Omental fat pad (tissue), 3 donors: ENCODE measurements at regions not wholly inside any gene's neighbourhood (a gene's known extent, or its start where the extent isn't known, plus 50 kb on each side); places are given as distances from the start of the nearest gene placed in this dataset.

Source experiments
- ATAC-seq: fragments of 150-250 bp; one replicate; pipeline ENCODE4 v1.9.1; 2016; ENCODE audit warnings: mild to moderate bottlenecking, moderate library complexity; ENCODE audit not compliant: low FRiP score
- DNase-seq: peaks from one replicate; pipeline ENCODE4 v3.0.0-alpha.2; 2019; ENCODE audit warnings: low spot score
- TF ChIP-seq, protein P1 (sequence below), 3 donors: fragments of 450-650 bp; IDR thresholded peaks; one replicate each; pipeline ENCODE4 v1.5.1; 2016 to 2017; ENCODE audit warnings: antibody characterized with exemption in 3 of 3, mild to moderate bottlenecking in 3 of 3, moderate library complexity in 2 of 3

DNA sequence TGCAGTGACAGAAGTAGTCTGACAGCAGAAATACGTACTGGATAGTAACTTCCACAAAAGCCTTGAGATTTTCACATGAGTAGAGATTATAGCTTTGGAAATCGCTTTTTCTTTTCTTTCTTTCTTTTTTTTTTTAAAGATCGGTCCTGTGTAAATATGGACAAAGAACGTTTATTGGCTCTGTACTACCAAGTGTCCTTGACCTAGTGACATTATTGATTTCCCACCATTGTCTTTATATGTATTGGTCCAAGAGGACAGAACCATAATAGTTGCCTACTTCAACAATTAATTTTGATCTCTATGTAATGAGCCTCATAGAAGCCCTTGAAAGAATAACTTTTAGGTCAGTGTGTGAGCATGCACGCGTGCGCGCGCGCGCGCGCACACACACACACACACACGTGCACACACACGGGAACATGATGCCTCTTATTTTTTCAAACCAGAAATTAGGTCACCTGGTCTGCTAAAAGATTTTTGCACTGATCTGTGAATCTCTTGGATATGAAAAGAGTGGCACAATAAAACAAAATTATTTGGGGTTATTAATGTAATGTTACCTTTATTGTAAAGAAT, 516.8 kb downstream of the PSAT1 start:
- ATAC-seq: no peak
- TF ChIP-seq, protein P1, sequence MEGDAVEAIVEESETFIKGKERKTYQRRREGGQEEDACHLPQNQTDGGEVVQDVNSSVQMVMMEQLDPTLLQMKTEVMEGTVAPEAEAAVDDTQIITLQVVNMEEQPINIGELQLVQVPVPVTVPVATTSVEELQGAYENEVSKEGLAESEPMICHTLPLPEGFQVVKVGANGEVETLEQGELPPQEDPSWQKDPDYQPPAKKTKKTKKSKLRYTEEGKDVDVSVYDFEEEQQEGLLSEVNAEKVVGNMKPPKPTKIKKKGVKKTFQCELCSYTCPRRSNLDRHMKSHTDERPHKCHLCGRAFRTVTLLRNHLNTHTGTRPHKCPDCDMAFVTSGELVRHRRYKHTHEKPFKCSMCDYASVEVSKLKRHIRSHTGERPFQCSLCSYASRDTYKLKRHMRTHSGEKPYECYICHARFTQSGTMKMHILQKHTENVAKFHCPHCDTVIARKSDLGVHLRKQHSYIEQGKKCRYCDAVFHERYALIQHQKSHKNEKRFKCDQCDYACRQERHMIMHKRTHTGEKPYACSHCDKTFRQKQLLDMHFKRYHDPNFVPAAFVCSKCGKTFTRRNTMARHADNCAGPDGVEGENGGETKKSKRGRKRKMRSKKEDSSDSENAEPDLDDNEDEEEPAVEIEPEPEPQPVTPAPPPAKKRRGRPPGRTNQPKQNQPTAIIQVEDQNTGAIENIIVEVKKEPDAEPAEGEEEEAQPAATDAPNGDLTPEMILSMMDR (IDR thresholded peaks at IDR 0.05): no peak
- DNase-seq: no peak

DNA sequence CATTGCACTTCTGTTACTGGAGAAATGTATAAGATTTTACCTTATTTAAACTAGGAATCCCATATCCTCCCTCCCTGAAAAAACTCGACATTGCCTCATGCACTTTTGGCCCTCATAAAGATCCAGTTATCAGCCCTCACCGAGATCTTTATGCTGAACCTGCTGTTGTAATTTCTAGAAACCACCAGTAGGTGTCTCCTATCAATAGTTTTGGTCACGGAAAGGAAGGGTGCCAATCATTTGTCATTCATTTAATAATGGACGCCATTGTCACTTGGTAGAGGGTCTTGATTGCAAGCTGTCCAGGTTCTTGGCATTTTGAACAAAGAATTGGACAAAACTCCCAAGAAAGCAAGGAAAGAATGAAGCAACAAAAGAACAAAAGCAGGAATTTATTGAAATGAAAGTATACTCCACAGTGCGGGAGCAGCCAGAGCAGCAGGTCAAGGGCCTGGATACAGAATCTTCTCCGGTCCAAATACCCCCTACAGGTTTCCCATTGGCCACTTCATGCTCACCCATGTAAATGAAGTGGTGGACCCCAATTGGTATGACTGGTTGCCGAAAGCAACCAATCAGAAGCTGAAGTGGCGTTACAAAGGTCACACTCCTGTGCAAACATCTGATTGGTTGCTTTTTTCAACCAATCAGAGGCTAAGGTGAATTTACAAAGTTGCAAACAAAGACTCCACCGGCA, 524.3 kb downstream of the PSAT1 start:
- TF ChIP-seq, protein P1 (IDR thresholded peaks at IDR 0.05): no peak
- no peak for ATAC-seq
- no peak for DNase-seq

DNA sequence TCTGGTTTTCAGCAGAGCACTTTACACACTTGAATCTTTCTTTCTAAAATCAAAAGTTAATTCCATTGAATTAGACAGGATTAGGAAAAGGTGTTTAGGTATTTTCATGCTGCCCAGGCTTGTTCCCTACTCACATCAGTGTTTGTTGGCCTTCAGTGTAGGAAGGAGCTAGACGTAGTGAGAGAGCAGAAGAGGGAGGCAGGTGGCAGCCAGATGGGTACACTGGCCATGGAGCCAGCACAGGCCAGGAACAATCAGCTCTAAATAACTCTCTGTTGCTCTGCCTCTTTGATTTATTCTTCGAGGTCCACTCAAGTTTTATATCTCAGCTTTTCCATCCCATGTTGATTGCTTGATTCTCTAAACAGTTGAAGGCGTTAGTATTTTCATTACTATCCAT, 529.6 kb downstream of the PSAT1 start:
- ATAC-seq (no peak), DNase-seq (no peak)
- TF ChIP-seq, protein P1 (IDR thresholded peaks at IDR 0.05): no peak

DNA sequence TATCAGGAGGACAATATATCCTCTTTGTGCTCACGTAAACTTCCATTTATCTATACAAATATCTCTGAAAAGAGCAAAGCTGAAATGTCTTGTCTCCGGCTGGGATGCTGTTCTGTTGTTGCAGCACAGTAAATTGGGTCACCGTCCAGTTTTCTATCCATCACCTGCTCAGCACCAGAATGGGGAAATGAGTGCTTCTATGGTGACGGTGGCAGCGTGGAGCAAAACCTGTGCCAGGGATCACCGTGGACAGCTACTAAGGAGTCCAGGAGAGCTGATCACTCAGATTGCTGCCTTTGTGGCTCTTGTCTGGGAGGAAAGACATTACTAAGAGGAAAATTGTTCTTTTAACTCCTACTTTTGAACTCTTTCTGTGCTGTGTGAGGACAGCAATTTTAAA, 531.6 kb downstream of the PSAT1 start:
- TF ChIP-seq, protein P1 (IDR thresholded peaks at IDR 0.05): no peak
- DNase-seq (no peak), ATAC-seq (no peak)

DNA sequence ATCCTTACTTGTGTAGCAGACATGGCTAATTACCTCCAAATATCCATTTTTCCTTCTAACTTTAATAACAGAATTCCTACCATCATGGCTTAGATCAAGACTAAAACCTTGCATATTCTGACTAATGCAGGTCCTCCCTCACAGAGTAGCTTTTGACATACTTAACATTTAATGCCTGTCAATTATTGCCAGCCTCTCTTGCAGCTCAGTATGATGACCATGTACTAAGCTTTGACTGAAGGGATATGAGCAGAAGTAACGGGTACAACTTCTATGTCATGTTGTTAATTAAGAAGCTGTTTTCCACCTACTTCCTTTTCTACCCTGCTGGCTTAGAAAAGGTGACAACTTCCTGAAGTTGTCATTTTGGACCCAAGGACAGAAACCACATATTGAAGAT, 533.4 kb downstream of the PSAT1 start:
- ATAC-seq: no peak
- no peak for DNase-seq
- TF ChIP-seq, protein P1 (IDR thresholded peaks at IDR 0.05): no peak

DNA sequence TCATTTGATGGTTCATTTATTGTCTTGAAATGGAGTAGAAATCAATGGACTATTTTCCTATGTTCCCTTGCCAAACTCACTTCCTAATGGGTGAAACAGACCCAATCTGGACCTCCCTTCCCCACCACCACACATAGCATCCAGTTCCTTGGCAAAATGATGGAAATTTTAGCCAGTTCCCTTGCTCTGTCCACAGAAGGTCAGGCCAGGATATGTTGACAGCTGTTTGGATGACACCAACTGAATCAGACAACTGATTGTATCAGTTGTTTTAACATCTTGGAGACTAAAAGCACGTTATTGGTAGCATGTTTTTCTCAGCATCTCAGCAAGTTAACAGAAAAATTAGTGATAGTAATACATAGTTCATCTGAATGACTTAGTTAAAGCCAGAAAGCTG, 534.8 kb downstream of the PSAT1 start:
- TF ChIP-seq, protein P1 (IDR thresholded peaks at IDR 0.05): no peak
- ATAC-seq (no peak), DNase-seq (no peak)

DNA sequence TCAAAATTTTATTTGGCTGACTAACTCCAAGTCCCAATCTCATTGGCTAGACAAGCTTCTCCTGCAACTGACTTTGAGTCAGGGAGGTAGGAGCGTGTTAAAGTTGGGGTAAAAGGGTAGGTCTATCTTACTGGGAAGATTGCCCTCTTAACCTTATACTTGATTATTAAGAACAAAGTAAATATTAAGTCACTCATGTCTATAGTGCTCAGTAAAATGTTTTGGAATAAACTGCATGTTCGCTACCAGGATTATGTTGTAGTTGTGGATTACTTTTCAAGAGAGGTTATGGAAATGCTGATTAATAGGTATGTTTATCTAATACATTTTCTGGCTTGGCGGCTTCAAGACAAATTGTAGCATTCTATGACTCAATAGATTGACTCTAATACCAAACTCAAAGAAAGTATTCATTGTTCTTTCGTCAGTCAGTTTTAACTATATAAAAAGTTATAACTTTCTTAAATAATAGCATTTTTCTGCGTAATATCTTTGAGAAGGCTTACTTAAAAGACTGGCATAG, 539.1 kb downstream of the PSAT1 start:
- ATAC-seq (no peak), DNase-seq (no peak)
- TF ChIP-seq, protein P1 (IDR thresholded peaks at IDR 0.05): no peak
